ENCODE measurements at regions not wholly inside any gene's neighbourhood (a gene's known extent, or its start where the extent isn't known, plus 50 kb on each side); places are given as distances from the start of the nearest gene placed in this dataset.

GRCh38 chrY:19042984-19043442 lies 269.5 kb upstream of the HSFY2 start:
- H3K36me3 Mint-ChIP-seq = peaks cover 10% of the 10 kb centered on the region
- H3K4me3 ChIP-seq (ENCODE audit: control insufficient read depth in 1 of 2, extremely low read depth in 1 of 2, low read length in 1 of 2) = no peak overlapping the region
- no peak overlapping the region for H3K27ac Mint-ChIP-seq
- no peaks in the 10 kb centered on the region for H3K27me3 ChIP-seq (replicated peaks in 1 of 2; ENCODE audit: control insufficient read depth in 2 of 2, extremely low read depth in 1 of 2, insufficient read depth in 2 of 2, low read length in 1 of 2)
- WGBS (ENCODE audit: insufficient coverage) = 95% methylated on average over 7 of the region's 26 CpGs
- DNase-seq = no peak
- CTCF ChIA-PET = no interaction called here
- H3K4me1 ChIP-seq (ENCODE audit: control insufficient read depth in 1 of 2, extremely low read depth in 1 of 2, insufficient read depth in 2 of 2, low read length in 2 of 2) = no peaks in the 10 kb centered on the region
- no peaks in the 10 kb centered on the region for H3K27me3 Mint-ChIP-seq
- H3K27ac ChIP-seq (ENCODE audit: low read length) = no peak overlapping the region
- no peak overlapping the region for H3K4me3 Mint-ChIP-seq
- POLR2A ChIA-PET = no interaction called here
- H3K36me3 ChIP-seq (ENCODE audit: control insufficient read depth in 2 of 2, extremely low read depth in 1 of 2, insufficient read depth in 1 of 2, low read length in 1 of 2) = no peaks in the 10 kb centered on the region
- H3K4me1 Mint-ChIP-seq = no peaks in the 10 kb centered on the region
- no peak for ATAC-seq (replicated peaks in 1 of 4)
- no peaks in the 10 kb centered on the region for H3K9me3 ChIP-seq
- H3K9me3 Mint-ChIP-seq = no peaks in the 10 kb centered on the region

- H3K9me3 ChIP-seq = no peaks in the 10 kb centered on the region
- ATAC-seq (replicated peaks in 1 of 4) (no peak), DNase-seq (no peak)
- H3K27me3 ChIP-seq (replicated peaks in 1 of 2; ENCODE audit: control insufficient read depth in 2 of 2, extremely low read depth in 1 of 2, insufficient read depth in 2 of 2, low read length in 1 of 2) = no peaks in the 10 kb centered on the region
- H3K4me1 ChIP-seq (ENCODE audit: control insufficient read depth in 1 of 2, extremely low read depth in 1 of 2, insufficient read depth in 2 of 2, low read length in 2 of 2) = no peaks in the 10 kb centered on the region
- no peak overlapping the region for H3K4me3 ChIP-seq (ENCODE audit: control insufficient read depth in 1 of 2, extremely low read depth in 1 of 2, low read length in 1 of 2)
- H3K36me3 Mint-ChIP-seq = peaks cover 10% of the 10 kb centered on the region
- H3K27ac Mint-ChIP-seq = no peak overlapping the region
- CTCF ChIA-PET = no interaction called here
- no peaks in the 10 kb centered on the region for H3K4me1 Mint-ChIP-seq
- WGBS (ENCODE audit: insufficient coverage) = 86% methylated on average over 4 of the region's 12 CpGs
- no peak overlapping the region for H3K27ac ChIP-seq (ENCODE audit: low read length)
- no peaks in the 10 kb centered on the region for H3K9me3 Mint-ChIP-seq
- no peaks in the 10 kb centered on the region for H3K27me3 Mint-ChIP-seq
- no peak overlapping the region for H3K4me3 Mint-ChIP-seq
- H3K36me3 ChIP-seq (ENCODE audit: control insufficient read depth in 2 of 2, extremely low read depth in 1 of 2, insufficient read depth in 1 of 2, low read length in 1 of 2) = no peaks in the 10 kb centered on the region
- POLR2A ChIA-PET = no interaction called here
Measured at GRCh38 chrY:19042306-19042958, 268.9 kb upstream of the HSFY2 start.

GRCh38 chrY:19026631-19027030 lies 253.1 kb upstream of the HSFY2 start:
- no peaks in the 10 kb centered on the region for H3K27me3 ChIP-seq (replicated peaks in 1 of 2; ENCODE audit: control insufficient read depth in 2 of 2, extremely low read depth in 1 of 2, insufficient read depth in 2 of 2, low read length in 1 of 2)
- DNase-seq (no peak), ATAC-seq (replicated peaks in 1 of 4) (no peak)
- H3K4me3 Mint-ChIP-seq = no peak overlapping the region
- no peak overlapping the region for H3K4me3 ChIP-seq (ENCODE audit: control insufficient read depth in 1 of 2, extremely low read depth in 1 of 2, low read length in 1 of 2)
- no peaks in the 10 kb centered on the region for H3K4me1 Mint-ChIP-seq
- no peaks in the 10 kb centered on the region for H3K9me3 Mint-ChIP-seq
- no peak overlapping the region for H3K27ac ChIP-seq (ENCODE audit: low read length)
- POLR2A ChIA-PET = no interaction called here
- H3K9me3 ChIP-seq = no peaks in the 10 kb centered on the region
- no peaks in the 10 kb centered on the region for H3K36me3 Mint-ChIP-seq
- no peaks in the 10 kb centered on the region for H3K27me3 Mint-ChIP-seq
- H3K27ac Mint-ChIP-seq = no peak overlapping the region
- H3K4me1 ChIP-seq (ENCODE audit: control insufficient read depth in 1 of 2, extremely low read depth in 1 of 2, insufficient read depth in 2 of 2, low read length in 2 of 2) = no peaks in the 10 kb centered on the region
- CTCF ChIA-PET = no interaction called here
- no CpG with 5 or more reads among the region's 3 CpGs for WGBS (ENCODE audit: insufficient coverage)
- H3K36me3 ChIP-seq (ENCODE audit: control insufficient read depth in 2 of 2, extremely low read depth in 1 of 2, insufficient read depth in 1 of 2, low read length in 1 of 2) = no peaks in the 10 kb centered on the region

GRCh38 chrY:19023934-19024333 lies 250.4 kb upstream of the HSFY2 start:
- Histone ChIP-seq H3K27ac (ENCODE audit: low read length) (no peak overlapping the region), H3K4me1 (ENCODE audit: control insufficient read depth in 1 of 2, extremely low read depth in 1 of 2, insufficient read depth in 2 of 2, low read length in 2 of 2) (no peaks in the 10 kb centered on the region), H3K27me3 (replicated peaks in 1 of 2; ENCODE audit: control insufficient read depth in 2 of 2, extremely low read depth in 1 of 2, insufficient read depth in 2 of 2, low read length in 1 of 2) (no peaks in the 10 kb centered on the region), H3K9me3 (no peaks in the 10 kb centered on the region), H3K36me3 (ENCODE audit: control insufficient read depth in 2 of 2, extremely low read depth in 1 of 2, insufficient read depth in 1 of 2, low read length in 1 of 2) (no peaks in the 10 kb centered on the region), H3K4me3 (ENCODE audit: control insufficient read depth in 1 of 2, extremely low read depth in 1 of 2, low read length in 1 of 2) (no peak overlapping the region)
- H3K4me1 Mint-ChIP-seq = no peaks in the 10 kb centered on the region
- ChIA-PET POLR2A (no interaction called here), CTCF (no interaction called here)
- H3K9me3 Mint-ChIP-seq = no peaks in the 10 kb centered on the region
- no peaks in the 10 kb centered on the region for H3K27me3 Mint-ChIP-seq
- ATAC-seq (replicated peaks in 1 of 4) = no peak
- no peaks in the 10 kb centered on the region for H3K36me3 Mint-ChIP-seq
- no peak for DNase-seq
- WGBS (ENCODE audit: insufficient coverage) = no CpG with 5 or more reads among the region's 2 CpGs
- no peak overlapping the region for H3K27ac Mint-ChIP-seq
- no peak overlapping the region for H3K4me3 Mint-ChIP-seq

- H3K36me3 ChIP-seq (ENCODE audit: control insufficient read depth in 2 of 2, extremely low read depth in 1 of 2, insufficient read depth in 1 of 2, low read length in 1 of 2) = no peaks in the 10 kb centered on the region
- Mint-ChIP-seq H3K4me3 (no peak overlapping the region), H3K27ac (no peak overlapping the region), H3K36me3 (no peaks in the 10 kb centered on the region), H3K4me1 (peaks cover 0 to 4% (median 0%) of the 10 kb centered on the region in 3 donors), H3K27me3 (no peaks in the 10 kb centered on the region), H3K9me3 (no peaks in the 10 kb centered on the region)
- H3K4me3 ChIP-seq (ENCODE audit: control insufficient read depth in 1 of 2, extremely low read depth in 1 of 2, low read length in 1 of 2) = no peak overlapping the region
- WGBS (ENCODE audit: insufficient coverage) = no CpG with 5 or more reads among the region's 4 CpGs
- DNase-seq = no peak
- ATAC-seq (replicated peaks in 1 of 4) = no peak
- no peaks in the 10 kb centered on the region for H3K9me3 ChIP-seq
- H3K27ac ChIP-seq (ENCODE audit: low read length) = no peak overlapping the region
- ChIA-PET CTCF (no interaction called here), POLR2A (no interaction called here)
- H3K27me3 ChIP-seq (replicated peaks in 1 of 2; ENCODE audit: control insufficient read depth in 2 of 2, extremely low read depth in 1 of 2, insufficient read depth in 2 of 2, low read length in 1 of 2) = no peaks in the 10 kb centered on the region
- H3K4me1 ChIP-seq (ENCODE audit: control insufficient read depth in 1 of 2, extremely low read depth in 1 of 2, insufficient read depth in 2 of 2, low read length in 2 of 2) = no peaks in the 10 kb centered on the region
Measured at GRCh38 chrY:19020193-19020592, 246.7 kb upstream of the HSFY2 start.

GRCh38 chrY:19016990-19017389 lies 243.5 kb upstream of the HSFY2 start:
- no CpG with 5 or more reads among the region's 5 CpGs for WGBS (ENCODE audit: insufficient coverage)
- Mint-ChIP-seq H3K27ac (no peak overlapping the region), H3K36me3 (no peaks in the 10 kb centered on the region), H3K9me3 (no peaks in the 10 kb centered on the region), H3K4me1 (peaks cover 0 to 4% (median 0%) of the 10 kb centered on the region in 3 donors), H3K27me3 (no peaks in the 10 kb centered on the region), H3K4me3 (no peak overlapping the region)
- H3K4me3 ChIP-seq (ENCODE audit: control insufficient read depth in 1 of 2, extremely low read depth in 1 of 2, low read length in 1 of 2) = no peak overlapping the region
- no peak overlapping the region for H3K27ac ChIP-seq (ENCODE audit: low read length)
- ChIA-PET CTCF (no interaction called here), POLR2A (no interaction called here)
- H3K36me3 ChIP-seq (ENCODE audit: control insufficient read depth in 2 of 2, extremely low read depth in 1 of 2, insufficient read depth in 1 of 2, low read length in 1 of 2) = no peaks in the 10 kb centered on the region
- ATAC-seq (replicated peaks in 1 of 4) = no peak
- H3K9me3 ChIP-seq = no peaks in the 10 kb centered on the region
- DNase-seq = no peak
- no peaks in the 10 kb centered on the region for H3K4me1 ChIP-seq (ENCODE audit: control insufficient read depth in 1 of 2, extremely low read depth in 1 of 2, insufficient read depth in 2 of 2, low read length in 2 of 2)
- no peaks in the 10 kb centered on the region for H3K27me3 ChIP-seq (replicated peaks in 1 of 2; ENCODE audit: control insufficient read depth in 2 of 2, extremely low read depth in 1 of 2, insufficient read depth in 2 of 2, low read length in 1 of 2)

GRCh38 chrY:19015854-19016253 lies 242.3 kb upstream of the HSFY2 start:
- Mint-ChIP-seq H3K27ac (no peak overlapping the region), H3K9me3 (no peaks in the 10 kb centered on the region), H3K27me3 (no peaks in the 10 kb centered on the region), H3K4me3 (no peak overlapping the region), H3K4me1 (peaks cover 0 to 4% (median 0%) of the 10 kb centered on the region in 3 donors), H3K36me3 (no peaks in the 10 kb centered on the region)
- Histone ChIP-seq H3K27me3 (replicated peaks in 1 of 2; ENCODE audit: control insufficient read depth in 2 of 2, extremely low read depth in 1 of 2, insufficient read depth in 2 of 2, low read length in 1 of 2) (no peaks in the 10 kb centered on the region), H3K27ac (ENCODE audit: low read length) (no peak overlapping the region), H3K36me3 (ENCODE audit: control insufficient read depth in 2 of 2, extremely low read depth in 1 of 2, insufficient read depth in 1 of 2, low read length in 1 of 2) (no peaks in the 10 kb centered on the region), H3K4me3 (ENCODE audit: control insufficient read depth in 1 of 2, extremely low read depth in 1 of 2, low read length in 1 of 2) (no peak overlapping the region), H3K9me3 (no peaks in the 10 kb centered on the region), H3K4me1 (ENCODE audit: control insufficient read depth in 1 of 2, extremely low read depth in 1 of 2, insufficient read depth in 2 of 2, low read length in 2 of 2) (no peaks in the 10 kb centered on the region)
- ATAC-seq (replicated peaks in 1 of 4) (no peak), DNase-seq (no peak)
- ChIA-PET POLR2A (no interaction called here), CTCF (no interaction called here)
- WGBS (ENCODE audit: insufficient coverage) = no CpG with 5 or more reads among the region's 2 CpGs

Data from T-cell (primary cell).